ENCODE measurements at regions not wholly inside any gene's neighbourhood (a gene's known extent, or its start where the extent isn't known, plus 50 kb on each side); places are given as distances from the start of the nearest gene placed in this dataset.

DNA sequence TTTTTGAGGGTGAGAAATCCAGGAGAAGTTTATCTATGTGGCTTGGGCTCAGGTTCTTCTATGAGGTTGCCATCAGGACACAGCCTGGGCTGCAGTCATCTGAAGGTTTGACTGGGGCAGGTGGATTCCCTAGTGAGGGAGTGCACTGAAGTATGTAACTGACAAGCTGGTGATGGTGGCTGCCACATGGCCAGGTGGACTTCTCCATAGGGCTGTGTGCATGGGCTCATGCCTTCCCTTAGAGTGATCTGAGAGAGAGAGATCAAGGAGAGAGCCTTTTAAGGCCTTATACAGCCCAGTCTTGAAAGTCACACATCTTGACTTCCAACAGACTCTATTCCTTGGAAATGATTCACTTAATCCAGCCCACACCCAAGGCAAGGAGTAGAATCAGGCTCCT is 266.6 kb upstream of the PITRM1 start:
- Mint-ChIP-seq H3K27me3 (peaks cover 3% of the 10 kb centered on the region), H3K27ac (no peak overlapping the region), H3K4me3 (no peak overlapping the region), H3K36me3 (ENCODE audit: low read depth) (no peaks in the 10 kb centered on the region), H3K9me3 (ENCODE audit: low read depth) (peaks cover 3% of the 10 kb centered on the region), H3K4me1 (no peaks in the 10 kb centered on the region)
- DNase-seq (no peak), ATAC-seq (no peak)
- intact Hi-C loops (cut with DNase I, micrococcal nuclease) = no loop called here
- CTCF ChIA-PET = no interaction called here
- POLR2A ChIA-PET = no interaction called here

DNA sequence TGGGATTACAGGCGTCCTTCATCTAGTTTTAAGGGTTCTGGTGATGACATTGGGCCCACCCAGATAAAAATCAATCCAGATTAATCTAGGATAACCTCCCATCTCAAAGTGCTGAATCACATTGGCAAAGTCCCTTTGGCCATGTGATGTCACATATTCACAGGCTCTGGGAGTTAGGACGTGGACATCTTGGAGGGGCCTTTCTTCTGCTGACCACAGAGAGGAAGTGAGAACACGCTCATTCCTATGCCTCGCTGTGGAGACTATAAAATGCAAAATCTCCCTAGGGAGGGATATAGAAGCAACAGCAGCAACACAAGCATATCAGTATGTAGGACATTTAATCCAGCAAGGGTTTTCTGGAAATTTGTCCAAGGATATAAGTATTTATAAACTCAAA is 266.0 kb upstream of the PITRM1 start:
- Mint-ChIP-seq H3K4me3 (no peak overlapping the region), H3K27ac (no peak overlapping the region), H3K36me3 (ENCODE audit: low read depth) (no peaks in the 10 kb centered on the region), H3K27me3 (peaks cover 3% of the 10 kb centered on the region), H3K9me3 (ENCODE audit: low read depth) (peaks cover 3% of the 10 kb centered on the region), H3K4me1 (no peaks in the 10 kb centered on the region)
- CTCF ChIA-PET = no interaction called here
- DNase-seq = no peak
- no peak for ATAC-seq
- POLR2A ChIA-PET = no interaction called here
- intact Hi-C loops (cut with DNase I, micrococcal nuclease) = no loop called here

GRCh38 chr10:3435671-3436070 is 263.1 kb upstream of the PITRM1 start:
- DNase-seq (no peak), ATAC-seq (no peak)
- CTCF ChIA-PET = no interaction called here
- intact Hi-C loops (cut with DNase I, micrococcal nuclease) = no loop called here
- Mint-ChIP-seq H3K4me3 (no peak overlapping the region), H3K27ac (no peak overlapping the region), H3K36me3 (ENCODE audit: low read depth) (no peaks in the 10 kb centered on the region), H3K4me1 (no peaks in the 10 kb centered on the region), H3K9me3 (ENCODE audit: low read depth) (peaks cover 7% of the 10 kb centered on the region), H3K27me3 (peaks cover 3% of the 10 kb centered on the region)
- POLR2A ChIA-PET = no interaction called here

GRCh38 chr10:3433988-3434387 is 261.4 kb upstream of the PITRM1 start:
- intact Hi-C loops (cut with DNase I, micrococcal nuclease) = no loop called here
- ChIA-PET CTCF (no interaction called here), POLR2A (no interaction called here)
- no peak for ATAC-seq
- Mint-ChIP-seq H3K27me3 (peaks cover 3% of the 10 kb centered on the region), H3K36me3 (ENCODE audit: low read depth) (peaks cover 5% of the 10 kb centered on the region), H3K27ac (no peak overlapping the region), H3K4me3 (no peak overlapping the region), H3K9me3 (ENCODE audit: low read depth) (peaks cover 12% of the 10 kb centered on the region), H3K4me1 (no peaks in the 10 kb centered on the region)
- DNase-seq = no peak

- CTCF ChIA-PET = interaction anchor here (0.7 kb wide), 1 partner anchor 1155 kb away, joined by 3 read pairs; no protein-coding TSS in a partner anchor
- intact Hi-C loops (cut with DNase I, micrococcal nuclease) = no loop called here
- Mint-ChIP-seq H3K4me3 (no peak overlapping the region), H3K9me3 (ENCODE audit: low read depth) (peaks cover 12% of the 10 kb centered on the region), H3K4me1 (no peaks in the 10 kb centered on the region), H3K27me3 (peaks cover 3% of the 10 kb centered on the region), H3K36me3 (ENCODE audit: low read depth) (peaks cover 5% of the 10 kb centered on the region), H3K27ac (no peak overlapping the region)
- DNase-seq (no peak), ATAC-seq (no peak)
- POLR2A ChIA-PET = no interaction called here
Measured at GRCh38 chr10:3433131-3433530, 260.5 kb upstream of the PITRM1 start.

- DNase-seq (no peak), ATAC-seq (no peak)
- ChIA-PET CTCF (interaction anchor here (0.7 kb wide), 1 partner anchor 1156 kb away, joined by 3 read pairs; no protein-coding TSS in a partner anchor), POLR2A (no interaction called here)
- Mint-ChIP-seq H3K4me3 (no peak overlapping the region), H3K27me3 (peaks cover 3% of the 10 kb centered on the region), H3K36me3 (ENCODE audit: low read depth) (peaks cover 5% of the 10 kb centered on the region), H3K4me1 (no peaks in the 10 kb centered on the region), H3K27ac (no peak overlapping the region), H3K9me3 (ENCODE audit: low read depth) (peaks cover 12% of the 10 kb centered on the region)
- intact Hi-C loops (cut with DNase I, micrococcal nuclease) = no loop called here
Measured at GRCh38 chr10:3432081-3432825, 259.7 kb upstream of the PITRM1 start.

DNA sequence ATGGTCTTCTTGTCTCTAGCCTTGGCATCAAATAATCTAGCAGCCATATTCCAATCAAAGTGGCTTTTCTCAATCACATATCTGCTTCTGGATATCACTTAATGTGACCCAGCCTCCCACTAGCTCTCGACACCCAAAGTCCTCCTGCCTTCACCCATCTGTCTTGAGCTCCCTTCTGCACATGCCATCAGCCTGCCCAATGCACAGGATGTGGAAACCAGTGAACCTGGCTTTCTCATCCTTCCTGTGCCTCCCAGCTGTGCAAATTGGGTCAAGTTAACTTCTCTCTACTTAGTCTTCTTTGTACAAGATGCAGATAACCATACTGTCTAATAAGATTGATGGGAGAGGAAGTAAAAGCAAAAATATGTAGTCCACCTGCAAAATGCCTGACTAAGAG is 257.9 kb upstream of the PITRM1 start:
- Mint-ChIP-seq H3K9me3 (ENCODE audit: low read depth) (peaks cover 12% of the 10 kb centered on the region), H3K27me3 (peaks cover under 1% of the 10 kb centered on the region), H3K27ac (no peak overlapping the region), H3K36me3 (ENCODE audit: low read depth) (peaks cover 5% of the 10 kb centered on the region), H3K4me3 (no peak overlapping the region), H3K4me1 (peaks cover 8% of the 10 kb centered on the region)
- no peak for ATAC-seq
- ChIA-PET CTCF (no interaction called here), POLR2A (no interaction called here)
- intact Hi-C loops (cut with DNase I, micrococcal nuclease) = no loop called here
- no peak for DNase-seq

DNA sequence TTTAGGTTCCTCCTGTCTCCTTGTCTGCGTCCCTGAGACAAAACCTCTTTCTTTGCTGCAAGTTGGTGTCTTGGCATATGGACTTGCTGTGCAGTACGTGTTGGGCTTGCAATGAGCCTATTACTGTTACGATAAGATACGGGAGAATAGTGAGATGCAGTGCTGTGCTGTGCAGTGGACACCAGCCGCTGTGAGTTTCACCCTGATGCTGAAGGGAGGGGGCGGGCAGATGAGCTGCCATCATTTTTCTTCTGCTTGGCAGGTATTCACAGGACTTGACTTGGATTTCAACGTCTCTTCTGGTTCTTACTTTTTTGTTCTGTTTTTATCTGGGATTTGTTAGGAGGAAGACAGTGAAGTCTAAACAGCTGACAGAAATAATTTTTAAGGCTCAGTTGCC is 257.1 kb upstream of the PITRM1 start:
- DNase-seq = no peak
- H3K36me3 Mint-ChIP-seq (ENCODE audit: low read depth) = peaks cover 5% of the 10 kb centered on the region
- H3K9me3 Mint-ChIP-seq (ENCODE audit: low read depth) = peaks cover 12% of the 10 kb centered on the region
- no peaks in the 10 kb centered on the region for H3K27me3 Mint-ChIP-seq
- intact Hi-C loops (cut with DNase I, micrococcal nuclease) = no loop called here
- H3K4me1 Mint-ChIP-seq = peaks cover 9% of the 10 kb centered on the region
- H3K4me3 Mint-ChIP-seq = no peak overlapping the region
- CTCF ChIA-PET = no interaction called here
- POLR2A ChIA-PET = no interaction called here
- ATAC-seq = no peak
- H3K27ac Mint-ChIP-seq = no peak overlapping the region

DNA sequence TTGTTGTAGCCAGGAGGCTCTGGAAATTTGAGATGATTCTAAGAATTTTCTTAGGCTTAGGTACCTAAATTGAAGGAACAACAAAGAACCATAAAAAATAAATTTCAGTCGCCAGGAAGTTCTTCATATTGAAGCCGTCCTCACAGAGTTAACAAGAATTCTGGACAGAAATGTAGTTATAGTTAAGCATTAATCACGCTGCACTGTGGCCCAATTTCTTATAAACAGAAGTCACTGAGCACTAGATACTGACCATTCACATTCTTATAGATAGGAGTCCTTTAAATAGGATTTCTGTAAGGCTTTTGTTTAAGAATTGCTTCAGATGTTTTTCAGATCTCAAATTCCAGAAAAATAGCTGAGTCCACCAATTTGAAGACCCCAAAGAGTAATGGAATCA is 256.2 kb upstream of the PITRM1 start:
- ChIA-PET POLR2A (no interaction called here), CTCF (no interaction called here)
- Mint-ChIP-seq H3K36me3 (ENCODE audit: low read depth) (peaks cover 5% of the 10 kb centered on the region), H3K4me3 (no peak overlapping the region), H3K27me3 (no peaks in the 10 kb centered on the region), H3K4me1 (peaks cover 9% of the 10 kb centered on the region), H3K9me3 (ENCODE audit: low read depth) (peaks cover 12% of the 10 kb centered on the region), H3K27ac (no peak overlapping the region)
- intact Hi-C loops (cut with DNase I, micrococcal nuclease) = no loop called here
- ATAC-seq = no peak
- no peak for DNase-seq

DNA sequence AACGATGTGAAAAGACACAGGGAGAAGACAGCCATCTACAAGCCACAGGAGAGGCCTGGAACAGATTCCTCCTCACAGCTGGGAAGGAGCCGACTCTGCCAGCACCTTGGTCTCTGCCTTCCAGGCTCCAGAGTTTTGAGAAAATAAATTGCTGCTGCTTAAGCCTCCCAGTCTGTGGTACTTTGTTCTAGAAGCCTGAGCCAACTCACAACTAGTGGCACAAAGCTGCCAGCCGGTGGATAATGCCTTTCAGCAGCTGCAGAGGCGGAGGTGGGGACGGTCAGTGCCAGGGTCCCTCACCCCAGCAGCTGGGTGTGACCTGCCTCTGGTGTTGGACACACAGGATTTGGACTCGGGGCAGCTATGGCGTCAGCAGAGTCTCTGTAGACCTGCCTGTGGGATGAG is 255.4 kb upstream of the PITRM1 start:
- Mint-ChIP-seq H3K4me1 (peaks cover 9% of the 10 kb centered on the region), H3K27ac (no peak overlapping the region), H3K27me3 (no peaks in the 10 kb centered on the region), H3K9me3 (ENCODE audit: low read depth) (peaks cover 12% of the 10 kb centered on the region), H3K4me3 (no peak overlapping the region), H3K36me3 (ENCODE audit: low read depth) (peaks cover 5% of the 10 kb centered on the region)
- no peak for DNase-seq
- intact Hi-C loops (cut with DNase I, micrococcal nuclease) = no loop called here
- ATAC-seq = no peak
- POLR2A ChIA-PET = no interaction called here
- CTCF ChIA-PET = interaction anchor here (0.9 kb wide), 1 partner anchor 39 kb away, joined by 3 read pairs; no protein-coding TSS in a partner anchor

DNA sequence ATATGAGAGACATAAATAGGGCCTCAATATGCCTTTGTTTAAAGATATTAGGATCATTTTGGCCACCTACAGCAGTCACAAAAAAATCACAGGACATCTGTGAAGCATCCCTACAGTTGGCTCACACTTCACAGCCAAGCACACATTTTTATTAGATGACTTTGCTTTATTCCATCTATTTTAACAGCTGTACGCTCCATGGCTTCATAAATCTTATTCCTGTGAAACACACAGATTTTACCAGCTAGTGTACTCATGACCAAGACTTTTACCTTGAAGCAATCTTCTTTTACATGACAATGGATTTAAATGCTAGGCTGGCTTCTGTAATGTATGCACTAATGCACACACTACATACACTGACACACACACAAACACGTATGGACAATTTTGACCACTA is 254.8 kb upstream of the PITRM1 start:
- intact Hi-C loops (cut with DNase I, micrococcal nuclease) = no loop called here
- peaks cover 12% of the 10 kb centered on the region for H3K9me3 Mint-ChIP-seq (ENCODE audit: low read depth)
- ATAC-seq (no peak), DNase-seq (no peak)
- H3K36me3 Mint-ChIP-seq (ENCODE audit: low read depth) = peaks cover 5% of the 10 kb centered on the region
- POLR2A ChIA-PET = no interaction called here
- no peak overlapping the region for H3K27ac Mint-ChIP-seq
- H3K4me1 Mint-ChIP-seq = peaks cover 12% of the 10 kb centered on the region
- no peak overlapping the region for H3K4me3 Mint-ChIP-seq
- no peaks in the 10 kb centered on the region for H3K27me3 Mint-ChIP-seq
- CTCF ChIA-PET = interaction anchor here (0.9 kb wide), 1 partner anchor 40 kb away, joined by 3 read pairs; no protein-coding TSS in a partner anchor

DNA sequence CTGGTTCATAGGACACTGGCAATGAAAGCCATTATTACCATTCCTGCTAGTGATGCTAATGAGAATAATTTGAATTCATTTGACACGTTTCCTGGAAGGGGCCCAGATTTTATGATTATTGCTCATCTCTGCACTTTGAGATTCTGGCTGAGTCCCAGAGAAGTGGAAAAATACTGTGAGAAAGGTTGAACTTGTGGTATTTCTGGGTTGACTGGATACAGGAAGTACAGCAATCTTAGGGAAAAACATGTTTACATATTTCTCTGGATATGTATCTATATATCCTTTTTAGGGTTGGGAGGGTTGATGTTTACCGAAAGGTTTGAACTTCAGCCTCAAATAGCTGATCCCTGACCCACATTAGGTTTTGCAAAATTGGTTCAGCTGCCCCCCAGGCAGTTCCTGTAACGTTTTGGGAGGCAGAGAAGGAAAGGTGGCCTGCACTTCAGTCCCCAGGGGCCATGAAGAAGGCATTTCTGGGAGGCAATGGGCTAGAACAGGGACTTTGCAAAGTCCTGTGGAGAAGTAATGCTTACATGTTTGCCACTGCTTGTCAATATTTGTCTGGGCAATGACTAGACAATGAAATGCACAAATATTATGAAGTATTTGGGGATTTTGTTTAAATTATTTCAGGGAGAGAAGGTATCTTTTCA is 253.7 kb upstream of the PITRM1 start:
- CTCF ChIA-PET = interaction anchor here (0.6 to 0.7 kb wide), 2 partner anchors 16 to 105 kb away, joined by 3 read pairs; no protein-coding TSS in a partner anchor
- POLR2A ChIA-PET = no interaction called here
- Mint-ChIP-seq H3K36me3 (ENCODE audit: low read depth) (peaks cover 5% of the 10 kb centered on the region), H3K4me3 (no peak overlapping the region), H3K4me1 (peaks cover 19% of the 10 kb centered on the region), H3K9me3 (ENCODE audit: low read depth) (peaks cover 12% of the 10 kb centered on the region), H3K27me3 (no peaks in the 10 kb centered on the region), H3K27ac (no peak overlapping the region)
- no peak for ATAC-seq
- DNase-seq = no peak
- intact Hi-C loops (cut with DNase I, micrococcal nuclease) = no loop called here

Data from activated CD4-positive, alpha-beta T cell treated with anti-CD3 and anti-CD28 coated beads for 36 hours (primary cell).